ENCODE measurements at regions not wholly inside any gene's neighbourhood (a gene's known extent, or its start where the extent isn't known, plus 50 kb on each side); places are given as distances from the start of the nearest gene placed in this dataset.
A peak's percentile ranks its signal among the peaks of the same experiment; 100 is the strongest.
"Not testable (repeated sequence)": the region's sequence is repeated elsewhere in the genome, so short reads cannot be mapped to it uniquely, and the experiment has no call there.

GRCh38 chr12:131387281-131388163 lies 323.4 kb upstream of the SFSWAP start:
- DNase-seq = no peak

- peak in 47 of 58 donors; percentile 8 to 81 (median 45) for DNase-seq
Measured at GRCh38 chr12:131388164-131389053, 322.5 kb upstream of the SFSWAP start.

GRCh38 chr12:131389054-131390013 lies 321.6 kb upstream of the SFSWAP start:
- no peak for DNase-seq

GRCh38 chr12:131390412-131391334 lies 320.2 kb upstream of the SFSWAP start:
- peak in 22 of 58 donors; percentile 4 to 76 (median 16) for DNase-seq

- DNase-seq = no peak
Measured at GRCh38 chr12:131391399-131391798, 319.5 kb upstream of the SFSWAP start.

GRCh38 chr12:131394752-131395151 lies 316.1 kb upstream of the SFSWAP start:
- not testable (repeated sequence) for DNase-seq

- DNase-seq = not testable (repeated sequence)
Measured at GRCh38 chr12:131395209-131395684, 315.6 kb upstream of the SFSWAP start.

GRCh38 chr12:131395971-131396573 lies 314.8 kb upstream of the SFSWAP start:
- no peak for DNase-seq

GRCh38 chr12:131397493-131398181 lies 313.3 kb upstream of the SFSWAP start:
- DNase-seq = no peak

- DNase-seq = no peak
Measured at GRCh38 chr12:131399000-131399399, 311.9 kb upstream of the SFSWAP start.

GRCh38 chr12:131400668-131401294 lies 310.1 kb upstream of the SFSWAP start:
- DNase-seq = not testable (repeated sequence)

GRCh38 chr12:131401907-131402633 lies 308.8 kb upstream of the SFSWAP start:
- peak in 2 of 58 donors; percentile 10 to 22 for DNase-seq

GRCh38 chr12:131402781-131403396 lies 308.0 kb upstream of the SFSWAP start:
- DNase-seq = peak in 1 of 58 donors; percentile 9

- no peak for DNase-seq
Measured at GRCh38 chr12:131403676-131404075, 307.2 kb upstream of the SFSWAP start.

GRCh38 chr12:131404705-131405104 lies 306.2 kb upstream of the SFSWAP start:
- no peak for DNase-seq

- DNase-seq = no peak
Measured at GRCh38 chr12:131407221-131408035, 303.5 kb upstream of the SFSWAP start.
